ENCODE measurements at regions not wholly inside any gene's neighbourhood (a gene's known extent, or its start where the extent isn't known, plus 50 kb on each side); places are given as distances from the start of the nearest gene placed in this dataset.

DNA sequence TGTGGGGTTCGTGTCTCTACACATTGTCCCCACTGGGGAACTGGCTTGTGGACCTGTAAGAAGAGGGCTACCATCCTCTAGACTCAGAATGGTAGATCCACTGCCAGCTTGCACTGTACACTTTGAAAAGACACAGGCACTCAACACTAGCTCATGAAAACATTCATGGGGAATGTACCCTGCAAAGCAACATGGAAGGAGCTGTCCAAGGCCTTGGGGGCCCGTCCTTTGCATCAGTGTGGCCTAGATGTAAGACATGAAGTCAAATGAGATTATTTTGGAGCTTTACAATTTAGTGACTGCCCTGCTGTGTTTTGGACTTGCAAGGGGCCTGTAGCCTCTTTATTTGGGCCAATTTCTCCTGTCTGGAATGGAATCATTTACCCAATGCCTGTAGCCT lies 399.0 kb upstream of the PCDH15 start:
- Histone ChIP-seq H3K27me3 (no peaks in the 10 kb centered on the region), H3K9me3 (no peaks in the 10 kb centered on the region), H3K9ac (ENCODE audit: low read depth in 2 of 2, low read length in 2 of 2) (no peak overlapping the region), H3K4me3 (no peak overlapping the region), H3K27ac (no peak overlapping the region), H3K36me3 (no peaks in the 10 kb centered on the region), H3K4me1 (no peaks in the 10 kb centered on the region)
- TF ChIP-seq, protein P1, sequence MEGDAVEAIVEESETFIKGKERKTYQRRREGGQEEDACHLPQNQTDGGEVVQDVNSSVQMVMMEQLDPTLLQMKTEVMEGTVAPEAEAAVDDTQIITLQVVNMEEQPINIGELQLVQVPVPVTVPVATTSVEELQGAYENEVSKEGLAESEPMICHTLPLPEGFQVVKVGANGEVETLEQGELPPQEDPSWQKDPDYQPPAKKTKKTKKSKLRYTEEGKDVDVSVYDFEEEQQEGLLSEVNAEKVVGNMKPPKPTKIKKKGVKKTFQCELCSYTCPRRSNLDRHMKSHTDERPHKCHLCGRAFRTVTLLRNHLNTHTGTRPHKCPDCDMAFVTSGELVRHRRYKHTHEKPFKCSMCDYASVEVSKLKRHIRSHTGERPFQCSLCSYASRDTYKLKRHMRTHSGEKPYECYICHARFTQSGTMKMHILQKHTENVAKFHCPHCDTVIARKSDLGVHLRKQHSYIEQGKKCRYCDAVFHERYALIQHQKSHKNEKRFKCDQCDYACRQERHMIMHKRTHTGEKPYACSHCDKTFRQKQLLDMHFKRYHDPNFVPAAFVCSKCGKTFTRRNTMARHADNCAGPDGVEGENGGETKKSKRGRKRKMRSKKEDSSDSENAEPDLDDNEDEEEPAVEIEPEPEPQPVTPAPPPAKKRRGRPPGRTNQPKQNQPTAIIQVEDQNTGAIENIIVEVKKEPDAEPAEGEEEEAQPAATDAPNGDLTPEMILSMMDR (IDR thresholded peaks at IDR 0.05), result no peak
- intact Hi-C loops (cut with DNase I), result no loop called here
- no peak for DNase-seq

DNA sequence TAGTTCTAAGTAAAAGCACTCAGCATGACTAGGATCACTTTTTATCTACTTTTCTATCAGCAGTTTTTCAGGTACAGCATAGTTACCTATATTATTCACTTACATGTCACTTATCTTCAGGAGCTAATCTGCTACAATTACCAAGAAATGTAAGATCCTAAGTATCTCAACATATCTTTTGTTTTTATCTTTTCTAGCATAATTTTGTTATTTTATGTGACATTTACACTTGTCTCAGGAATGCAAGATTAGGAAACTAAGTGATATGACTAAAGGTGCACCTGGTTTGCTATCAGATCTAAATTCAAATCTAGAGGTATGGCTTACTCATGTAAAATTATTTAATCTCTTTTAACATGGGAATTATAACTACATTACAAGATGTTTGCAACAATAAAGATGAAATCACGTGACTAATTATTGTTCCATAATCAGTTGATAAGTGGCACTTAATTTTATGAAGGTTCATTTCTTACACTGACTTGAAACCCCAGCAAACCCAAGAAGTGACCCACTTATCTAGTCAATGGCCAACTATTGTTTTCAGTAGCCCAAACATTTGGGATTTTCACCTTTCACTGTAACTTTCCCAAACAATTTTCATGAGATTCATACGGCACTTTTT lies 390.3 kb upstream of the PCDH15 start:
- no peak for DNase-seq
- Histone ChIP-seq H3K9ac (ENCODE audit: low read depth in 2 of 2, low read length in 2 of 2) (no peak overlapping the region), H3K4me3 (no peak overlapping the region), H3K4me1 (no peaks in the 10 kb centered on the region), H3K36me3 (no peaks in the 10 kb centered on the region), H3K9me3 (no peaks in the 10 kb centered on the region), H3K27me3 (no peaks in the 10 kb centered on the region), H3K27ac (no peak overlapping the region)
- TF ChIP-seq, protein P1 (IDR thresholded peaks at IDR 0.05), result no peak
- intact Hi-C loops (cut with DNase I), result no loop called here

DNA sequence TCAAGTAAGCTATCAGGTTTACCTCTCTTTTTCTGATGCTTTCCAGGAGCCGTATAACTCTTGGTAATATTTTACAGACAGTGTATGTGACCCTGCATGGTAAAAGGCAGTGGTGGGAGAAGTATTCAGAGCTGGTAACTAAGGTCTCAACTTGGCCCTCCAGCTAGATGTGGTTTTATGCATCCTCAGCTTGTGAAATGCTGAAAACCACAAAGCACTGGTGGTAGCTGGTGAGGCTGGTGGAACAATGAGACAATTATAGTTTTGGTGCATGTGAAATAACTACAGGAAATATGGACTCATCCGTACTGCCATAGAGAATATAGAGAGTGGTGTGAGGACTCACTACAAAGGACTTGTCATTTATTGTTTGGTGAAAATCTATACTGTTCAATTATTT lies 383.0 kb upstream of the PCDH15 start:
- H3K4me3 ChIP-seq, result no peak overlapping the region
- no peaks in the 10 kb centered on the region for H3K36me3 ChIP-seq
- intact Hi-C loops (cut with DNase I), result no loop called here
- H3K27ac ChIP-seq, result no peak overlapping the region
- H3K27me3 ChIP-seq, result no peaks in the 10 kb centered on the region
- TF ChIP-seq, protein P1 (IDR thresholded peaks at IDR 0.05), result no peak
- no peak for DNase-seq
- H3K9ac ChIP-seq (ENCODE audit: low read depth in 2 of 2, low read length in 2 of 2), result no peak overlapping the region
- no peaks in the 10 kb centered on the region for H3K9me3 ChIP-seq
- no peaks in the 10 kb centered on the region for H3K4me1 ChIP-seq

DNA sequence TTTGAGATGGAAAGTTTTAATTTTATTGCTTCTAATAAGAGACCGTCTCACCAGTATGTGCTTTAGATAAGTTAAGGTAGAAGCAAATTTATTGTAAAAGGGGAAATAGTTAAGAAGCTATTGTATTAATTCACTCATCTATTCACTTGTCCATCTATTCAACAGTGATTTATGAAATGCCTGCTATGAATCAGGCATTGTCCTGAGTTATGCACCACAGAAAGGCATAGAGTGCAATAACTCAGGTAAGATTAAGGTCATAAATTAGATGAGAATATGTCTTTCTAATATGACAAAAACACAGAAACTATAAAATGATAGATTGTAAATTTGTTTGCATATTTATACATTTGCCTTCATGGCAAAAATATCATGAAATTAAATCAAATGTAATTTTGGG lies 379.3 kb upstream of the PCDH15 start:
- Histone ChIP-seq H3K4me3 (no peak overlapping the region), H3K27me3 (no peaks in the 10 kb centered on the region), H3K36me3 (no peaks in the 10 kb centered on the region), H3K9ac (ENCODE audit: low read depth in 2 of 2, low read length in 2 of 2) (no peak overlapping the region), H3K9me3 (no peaks in the 10 kb centered on the region), H3K27ac (no peak overlapping the region), H3K4me1 (no peaks in the 10 kb centered on the region)
- intact Hi-C loops (cut with DNase I), result no loop called here
- DNase-seq, result no peak
- TF ChIP-seq, protein P1 (IDR thresholded peaks at IDR 0.05), result no peak

DNA sequence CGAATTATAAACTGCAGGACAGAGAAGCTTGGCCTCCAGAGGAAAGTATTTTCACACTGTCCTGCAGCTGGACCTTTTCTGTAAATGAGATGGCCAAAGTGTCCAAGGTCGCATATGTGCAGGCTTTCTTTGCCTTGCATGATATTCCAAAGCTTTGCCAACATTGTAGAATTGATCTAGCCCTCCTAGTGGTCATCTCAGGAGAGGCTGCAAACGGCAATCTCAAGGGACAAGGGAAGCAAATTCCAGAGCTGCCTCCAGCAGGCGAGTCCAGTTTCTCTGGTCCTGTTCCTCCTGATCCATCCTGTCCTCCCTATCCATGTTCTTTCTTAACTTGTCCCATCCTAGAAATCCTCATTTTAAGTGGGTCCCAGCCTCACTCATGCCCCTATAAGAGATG lies 373.4 kb upstream of the PCDH15 start:
- TF ChIP-seq, protein P1 (IDR thresholded peaks at IDR 0.05), result no peak
- no peak overlapping the region for H3K4me3 ChIP-seq

More for the DNA sequence above, 373.4 kb upstream of the PCDH15 start:
- no peak overlapping the region for H3K9ac ChIP-seq (ENCODE audit: low read depth in 2 of 2, low read length in 2 of 2)
- H3K27ac ChIP-seq, result no peak overlapping the region
- H3K4me1 ChIP-seq, result no peaks in the 10 kb centered on the region
- no peaks in the 10 kb centered on the region for H3K27me3 ChIP-seq
- H3K9me3 ChIP-seq, result no peaks in the 10 kb centered on the region
- intact Hi-C loops (cut with DNase I), result no loop called here
- DNase-seq, result no peak
- no peaks in the 10 kb centered on the region for H3K36me3 ChIP-seq
